RWPE2 (cell line): ENCODE measurements at regions not wholly inside any gene's neighbourhood (a gene's known extent, or its start where the extent isn't known, plus 50 kb on each side); places are given as distances from the start of the nearest gene placed in this dataset.

ENCODE experiments used
- ATAC-seq: fragments of 200-7000 bp; cut with Tn5 transposase; 3 replicates; pipeline ENCODE4 v1.9.1; 2021; ENCODE audit warnings: low read depth
- DNase-seq: peaks from one replicate; pipeline ENCODE4 v3.0.0-alpha.2; 2020; ENCODE audit warnings: low spot score
- H3K27ac ChIP-seq: fragments of 450-650 bp; 2 replicates; pipeline ENCODE4 v1.5.1; 2017; ENCODE audit warnings: mild to moderate bottlenecking; ENCODE audit not compliant: poor library complexity, severe bottlenecking
- H3K27me3 ChIP-seq: fragments of 250-450 bp; sonication (Bioruptor Pico); 2 replicates; pipeline ENCODE4 v1.5.1; 2021; ENCODE audit warnings: mild to moderate bottlenecking, moderate library complexity; ENCODE audit not compliant: insufficient read depth, poor library complexity, severe bottlenecking
- H3K36me3 ChIP-seq: fragments of 250-450 bp; sonication (Bioruptor Pico); 2 replicates; pipeline ENCODE4 v1.5.1; 2020; ENCODE audit warnings: low read depth, mild to moderate bottlenecking, moderate library complexity
- H3K4me1 ChIP-seq: fragments of 250-450 bp; sonication (Bioruptor Pico); 2 replicates; pipeline ENCODE4 v1.5.1; 2021; ENCODE audit warnings: mild to moderate bottlenecking, moderate library complexity; ENCODE audit not compliant: insufficient read depth, poor library complexity, severe bottlenecking
- H3K4me3 ChIP-seq: fragments of 250-450 bp; sonication (Bioruptor Pico); 2 replicates; pipeline ENCODE4 v1.5.1; 2021; ENCODE audit warnings: mild to moderate bottlenecking, moderate library complexity; ENCODE audit not compliant: severe bottlenecking
- H3K9me3 ChIP-seq: fragments of 250-450 bp; sonication (Bioruptor Pico); 2 replicates; pipeline ENCODE4 v1.5.1; 2021; ENCODE audit warnings: mild to moderate bottlenecking, moderate library complexity; ENCODE audit not compliant: severe bottlenecking
- CTCF ChIP-seq: fragments of 450-650 bp; IDR thresholded peaks from one replicate; pipeline ENCODE4 v1.5.1; 2017; ENCODE audit warnings: mild to moderate bottlenecking, moderate library complexity; ENCODE audit not compliant: poor library complexity, severe bottlenecking

DNA sequence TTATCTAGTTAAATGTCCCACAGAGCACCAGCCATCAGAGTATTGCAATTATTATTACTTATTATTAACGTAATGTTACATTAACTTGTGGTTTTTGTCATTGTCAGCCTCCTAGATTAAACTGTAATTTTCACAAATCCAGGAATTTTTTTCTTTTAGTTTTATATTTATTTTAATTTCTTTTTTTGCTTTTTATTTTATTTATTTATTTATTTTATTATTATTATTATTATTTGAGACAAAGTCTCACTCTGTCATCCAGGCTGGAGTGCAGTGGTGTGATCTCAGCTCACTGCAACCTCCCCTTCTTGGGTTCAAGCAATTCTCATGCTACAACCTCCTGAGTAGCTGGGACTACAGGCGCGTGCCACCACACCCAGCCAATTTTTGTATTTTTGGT, 202.9 kb upstream of the LUZP2 start:
- no peak for ATAC-seq
- H3K4me1 ChIP-seq: no peaks in the 10 kb centered on the region
- no peak overlapping the region for H3K27ac ChIP-seq

GRCh38 chr11:24295360-24295759, 201.5 kb upstream of the LUZP2 start:
- Histone ChIP-seq H3K27ac (no peak overlapping the region), H3K4me1 (no peaks in the 10 kb centered on the region), H3K27me3 (peaks cover 3% of the 10 kb centered on the region), H3K9me3 (no peaks in the 10 kb centered on the region), H3K36me3 (no peaks in the 10 kb centered on the region), H3K4me3 (no peak overlapping the region)
- ATAC-seq (no peak), DNase-seq (no peak)
- TF ChIP-seq CTCF: no peak

More for the DNA sequence above, 202.9 kb upstream of the LUZP2 start:
- Histone ChIP-seq H3K27me3 (peaks cover 3% of the 10 kb centered on the region), H3K4me3 (no peak overlapping the region), H3K9me3 (no peaks in the 10 kb centered on the region), H3K36me3 (no peaks in the 10 kb centered on the region)
- TF ChIP-seq CTCF: no peak
- no peak for DNase-seq

GRCh38 chr11:24297461-24297860, 199.4 kb upstream of the LUZP2 start:
- TF ChIP-seq CTCF: no peak
- no peak for ATAC-seq
- no peak overlapping the region for H3K4me3 ChIP-seq

DNA sequence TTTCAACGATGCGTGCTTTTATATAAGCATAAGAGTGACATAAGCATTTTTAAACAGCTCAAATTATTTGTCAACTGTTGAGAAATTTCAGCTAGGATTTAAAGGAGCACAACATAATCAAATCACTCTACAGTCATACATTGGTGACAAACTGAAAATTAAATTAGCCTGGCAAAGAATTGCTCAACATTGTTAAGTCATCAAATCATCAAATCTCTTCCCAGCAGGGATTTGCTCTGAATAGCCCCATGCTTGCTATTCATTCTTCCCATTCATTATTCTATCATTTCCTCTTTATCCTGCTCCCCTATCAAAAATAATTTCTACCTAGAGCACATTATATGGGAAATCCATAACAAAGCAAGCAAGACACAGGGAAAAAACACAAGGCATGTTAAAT, 198.7 kb upstream of the LUZP2 start:
- Histone ChIP-seq H3K9me3 (no peaks in the 10 kb centered on the region), H3K27ac (no peak overlapping the region), H3K27me3 (no peaks in the 10 kb centered on the region), H3K4me1 (no peaks in the 10 kb centered on the region), H3K36me3 (no peaks in the 10 kb centered on the region), H3K4me3 (no peak overlapping the region)
- ATAC-seq: no peak
- TF ChIP-seq CTCF: no peak
- DNase-seq: no peak

More at GRCh38 chr11:24297461-24297860, 199.4 kb upstream of the LUZP2 start:
- Histone ChIP-seq H3K27me3 (no peaks in the 10 kb centered on the region), H3K4me1 (no peaks in the 10 kb centered on the region), H3K36me3 (no peaks in the 10 kb centered on the region), H3K9me3 (no peaks in the 10 kb centered on the region), H3K27ac (no peak overlapping the region)
- DNase-seq: no peak

GRCh38 chr11:24311974-24312373, 184.9 kb upstream of the LUZP2 start:
- Histone ChIP-seq H3K4me1 (no peaks in the 10 kb centered on the region), H3K27me3 (no peaks in the 10 kb centered on the region), H3K9me3 (no peaks in the 10 kb centered on the region), H3K4me3 (no peak overlapping the region), H3K27ac (no peak overlapping the region), H3K36me3 (no peaks in the 10 kb centered on the region)
- no peak for TF ChIP-seq CTCF
- DNase-seq (no peak), ATAC-seq (no peak)
